ENCODE measurements at regions not wholly inside any gene's neighbourhood (a gene's known extent, or its start where the extent isn't known, plus 50 kb on each side); places are given as distances from the start of the nearest gene placed in this dataset.

DNA sequence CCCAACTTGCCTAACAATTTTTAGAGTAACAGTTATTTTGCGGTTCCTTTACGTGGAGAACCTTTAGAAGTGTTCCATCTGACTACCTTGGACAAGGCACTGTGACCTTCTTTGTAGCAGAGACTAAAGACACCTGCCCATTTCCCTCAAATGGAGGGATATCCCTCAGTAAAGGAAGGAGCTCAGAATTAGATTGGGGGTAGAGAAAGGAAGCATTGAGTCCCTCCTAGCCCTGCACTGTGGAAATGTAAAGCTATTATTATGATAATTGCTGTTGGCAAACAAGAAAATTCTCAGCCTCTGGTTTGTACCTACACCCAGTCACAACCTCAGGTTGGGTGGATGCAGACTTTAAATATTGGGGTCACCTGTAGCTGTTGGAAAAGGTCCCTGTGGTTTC, 72.6 kb upstream of the MACF1 start (continued):
- TF ChIP-seq, protein P1, sequence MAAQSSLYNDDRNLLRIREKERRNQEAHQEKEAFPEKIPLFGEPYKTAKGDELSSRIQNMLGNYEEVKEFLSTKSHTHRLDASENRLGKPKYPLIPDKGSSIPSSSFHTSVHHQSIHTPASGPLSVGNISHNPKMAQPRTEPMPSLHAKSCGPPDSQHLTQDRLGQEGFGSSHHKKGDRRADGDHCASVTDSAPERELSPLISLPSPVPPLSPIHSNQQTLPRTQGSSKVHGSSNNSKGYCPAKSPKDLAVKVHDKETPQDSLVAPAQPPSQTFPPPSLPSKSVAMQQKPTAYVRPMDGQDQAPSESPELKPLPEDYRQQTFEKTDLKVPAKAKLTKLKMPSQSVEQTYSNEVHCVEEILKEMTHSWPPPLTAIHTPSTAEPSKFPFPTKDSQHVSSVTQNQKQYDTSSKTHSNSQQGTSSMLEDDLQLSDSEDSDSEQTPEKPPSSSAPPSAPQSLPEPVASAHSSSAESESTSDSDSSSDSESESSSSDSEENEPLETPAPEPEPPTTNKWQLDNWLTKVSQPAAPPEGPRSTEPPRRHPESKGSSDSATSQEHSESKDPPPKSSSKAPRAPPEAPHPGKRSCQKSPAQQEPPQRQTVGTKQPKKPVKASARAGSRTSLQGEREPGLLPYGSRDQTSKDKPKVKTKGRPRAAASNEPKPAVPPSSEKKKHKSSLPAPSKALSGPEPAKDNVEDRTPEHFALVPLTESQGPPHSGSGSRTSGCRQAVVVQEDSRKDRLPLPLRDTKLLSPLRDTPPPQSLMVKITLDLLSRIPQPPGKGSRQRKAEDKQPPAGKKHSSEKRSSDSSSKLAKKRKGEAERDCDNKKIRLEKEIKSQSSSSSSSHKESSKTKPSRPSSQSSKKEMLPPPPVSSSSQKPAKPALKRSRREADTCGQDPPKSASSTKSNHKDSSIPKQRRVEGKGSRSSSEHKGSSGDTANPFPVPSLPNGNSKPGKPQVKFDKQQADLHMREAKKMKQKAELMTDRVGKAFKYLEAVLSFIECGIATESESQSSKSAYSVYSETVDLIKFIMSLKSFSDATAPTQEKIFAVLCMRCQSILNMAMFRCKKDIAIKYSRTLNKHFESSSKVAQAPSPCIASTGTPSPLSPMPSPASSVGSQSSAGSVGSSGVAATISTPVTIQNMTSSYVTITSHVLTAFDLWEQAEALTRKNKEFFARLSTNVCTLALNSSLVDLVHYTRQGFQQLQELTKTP (IDR thresholded peaks at IDR 0.05; ENCODE audit: low read depth in 1 of 2, partially characterized antibody in 2 of 2): no peak

GRCh38 chr1:39132505-39133339, 71.8 kb upstream of the MACF1 start:
- Histone ChIP-seq H3K27me3 (ENCODE audit: control insufficient read depth in 2 of 2, insufficient read depth in 2 of 2, low read length in 2 of 2) (no peaks in the 10 kb centered on the region), H3K9me1 (ENCODE audit: control insufficient read depth, insufficient read depth, low read length) (no peaks in the 10 kb centered on the region), H3K36me3 (ENCODE audit: control insufficient read depth, insufficient read depth, low read length) (no peaks in the 10 kb centered on the region; the same call in 2 of the 3 replicates), H3K9ac (ENCODE audit: insufficient read depth in 1 of 2, low read depth in 2 of 2, low read length in 2 of 2) (peak overlapping the region in 1 of 2 experiments; percentile 29; a peak in 2 of 4 replicates), H3K4me1 (replicated peaks in 1 of 2; ENCODE audit: control insufficient read depth in 2 of 2, insufficient read depth in 2 of 2, low read length in 2 of 2) (peaks cover 0 to 13% of the 10 kb centered on the region in 2 experiments; a peak in 3 of 5 replicates), H3K79me2 (ENCODE audit: control insufficient read depth, insufficient read depth, low read length) (0 out of 3 replicates have a peak, but pooled peaks cover 3% of the 10 kb centered on the region), H3K4me2 (ENCODE audit: insufficient read depth, low read length) (no peak overlapping the region), H3K4me3 (no peak overlapping the region), H4K20me1 (replicated peaks; ENCODE audit: control insufficient read depth, insufficient read depth, low read length) (no peaks in the 10 kb centered on the region), H2AFZ (ENCODE audit: low read depth, low read length) (no peak overlapping the region), H3K9me3 (replicated peaks; ENCODE audit: control insufficient read depth, insufficient read depth, low read depth, low read length) (no peaks in the 10 kb centered on the region), H3K27ac (ENCODE audit: extremely low read depth, low read depth, low read length) (no peak overlapping the region)
- FAIRE-seq: no peak
- no TSS peak for BruUV-seq (replicated peaks)
- DNase-seq (ENCODE audit: extremely low read depth in 1 of 4, low spot score in 3 of 4): peak in 2 of 4 experiments; percentile 29 to 48
- intact Hi-C loops (cut with micrococcal nuclease): loop anchor here (2.0 kb wide), 1 partner anchor 30 kb away; no protein-coding TSS in a partner anchor
- ChIA-PET CTCF (ENCODE audit: low intra/inter-chr PET ratio) (no interaction called here), POLR2A (interaction anchor here (0.5 to 2.4 kb wide), 9 partner anchors 10 to 259 kb away, joined by 3 to 11 read pairs (median 4); no protein-coding TSS in a partner anchor)
- in situ Hi-C loops (cut with MboI): no loop called here
- peak; percentile 83 for ATAC-seq
- 47% methylated on average over 9 of the region's 9 CpGs for WGBS (ENCODE audit: insufficient coverage, low coverage, missing lambda C conversion rate)
- TF ChIP-seq CTCF (IDR thresholded peaks at IDR 0.05 in 2 of 3, conservative IDR thresholded peaks at IDR 0.05 in 1 of 3; ENCODE audit: insufficient read depth in 2 of 3, low read depth in 1 of 3, low read length in 3 of 3) (peak; percentile 18 to 33 (median 32); a peak in 2 of 6 replicates), RCOR1 (IDR thresholded peaks at IDR 0.05; ENCODE audit: borderline replicate concordance in 1 of 2, low read depth in 2 of 2, low read length in 2 of 2) (peak; percentile 40 to 73; a peak in 2 of 4 replicates), MYC (IDR thresholded peaks at IDR 0.05; ENCODE audit: low read depth, low read length) (no peak), MYC (CRISPR knock-in tag; IDR thresholded peaks at IDR 0.05; ENCODE audit: borderline replicate concordance, low read depth) (no peak), ZBTB7A (IDR thresholded peaks at IDR 0.05; ENCODE audit: borderline replicate concordance, control insufficient read depth, low read depth, low read length) (0 out of 2 replicates have a peak, but pooled peaks have one; percentile 21), TCF7L2 (IDR thresholded peaks at IDR 0.05; ENCODE audit: low read depth, low read length) (no peak), RAD21 (CRISPR knock-in tag; conservative IDR thresholded peaks at IDR 0.05 in 1 of 2, IDR thresholded peaks at IDR 0.05 in 1 of 2) (peak in 1 of 2 experiments; percentile 29; a peak in 1 of 4 replicates)
- TF ChIP-seq, protein P2, sequence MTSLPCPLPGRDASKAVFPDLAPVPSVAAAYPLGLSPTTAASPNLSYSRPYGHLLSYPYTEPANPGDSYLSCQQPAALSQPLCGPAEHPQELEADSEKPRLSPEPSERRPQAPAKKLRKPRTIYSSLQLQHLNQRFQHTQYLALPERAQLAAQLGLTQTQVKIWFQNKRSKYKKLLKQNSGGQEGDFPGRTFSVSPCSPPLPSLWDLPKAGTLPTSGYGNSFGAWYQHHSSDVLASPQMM (CRISPR knock-in tag; IDR thresholded peaks at IDR 0.05): no peak
